Fibroblast of the aortic adventitia (primary cell): ENCODE measurements at regions not wholly inside any gene's neighbourhood (a gene's known extent, or its start where the extent isn't known, plus 50 kb on each side); places are given as distances from the start of the nearest gene placed in this dataset.
"Not testable (repeated sequence)": the region's sequence is repeated elsewhere in the genome, so short reads cannot be mapped to it uniquely, and the experiment has no call there.

Experiments
- DNase-seq: peaks from one replicate; pipeline ENCODE4 v3.0.0-alpha.2; 2010; ENCODE audit warnings: low read depth
- H3K4me3 ChIP-seq: 2 replicates; pipeline ENCODE4 v1.5.1; 2011; ENCODE audit warnings: low read depth, mild to moderate bottlenecking, control low read depth, low read length, moderate library complexity
- TF ChIP-seq, protein P1 (sequence below): IDR thresholded peaks from 2 replicates; pipeline ENCODE4 v1.5.1; 2011; ENCODE audit warnings: mild to moderate bottlenecking, low read length, control low read depth, inconsistent platforms; ENCODE audit not compliant: insufficient read depth

DNA sequence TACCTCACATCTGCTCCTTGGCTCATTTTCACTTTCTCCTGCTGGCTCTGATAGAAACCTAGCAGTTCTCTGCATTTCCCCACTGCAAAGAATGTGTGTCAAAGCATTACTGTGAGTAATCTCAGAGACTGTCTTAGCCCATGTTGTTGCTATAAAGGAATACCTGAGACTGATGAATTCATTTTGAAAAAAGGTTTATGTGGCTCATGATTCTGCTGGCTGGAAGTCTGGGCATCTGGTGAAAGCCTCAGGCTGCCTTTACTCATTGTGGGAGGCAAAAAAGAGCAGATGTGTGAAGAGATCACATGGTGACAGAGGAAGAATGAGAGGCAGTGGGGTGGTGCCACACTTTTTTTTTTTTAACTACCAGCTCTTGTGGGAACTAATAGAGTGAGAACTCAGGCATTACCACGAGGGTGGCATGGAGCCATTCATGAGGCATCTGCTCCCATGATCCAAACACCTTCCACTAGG, 191.6 kb upstream of the CTNND2 start:
- H3K4me3 ChIP-seq, result no peak overlapping the region
- TF ChIP-seq, protein P1, sequence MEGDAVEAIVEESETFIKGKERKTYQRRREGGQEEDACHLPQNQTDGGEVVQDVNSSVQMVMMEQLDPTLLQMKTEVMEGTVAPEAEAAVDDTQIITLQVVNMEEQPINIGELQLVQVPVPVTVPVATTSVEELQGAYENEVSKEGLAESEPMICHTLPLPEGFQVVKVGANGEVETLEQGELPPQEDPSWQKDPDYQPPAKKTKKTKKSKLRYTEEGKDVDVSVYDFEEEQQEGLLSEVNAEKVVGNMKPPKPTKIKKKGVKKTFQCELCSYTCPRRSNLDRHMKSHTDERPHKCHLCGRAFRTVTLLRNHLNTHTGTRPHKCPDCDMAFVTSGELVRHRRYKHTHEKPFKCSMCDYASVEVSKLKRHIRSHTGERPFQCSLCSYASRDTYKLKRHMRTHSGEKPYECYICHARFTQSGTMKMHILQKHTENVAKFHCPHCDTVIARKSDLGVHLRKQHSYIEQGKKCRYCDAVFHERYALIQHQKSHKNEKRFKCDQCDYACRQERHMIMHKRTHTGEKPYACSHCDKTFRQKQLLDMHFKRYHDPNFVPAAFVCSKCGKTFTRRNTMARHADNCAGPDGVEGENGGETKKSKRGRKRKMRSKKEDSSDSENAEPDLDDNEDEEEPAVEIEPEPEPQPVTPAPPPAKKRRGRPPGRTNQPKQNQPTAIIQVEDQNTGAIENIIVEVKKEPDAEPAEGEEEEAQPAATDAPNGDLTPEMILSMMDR, result no peak
- DNase-seq, result no peak

DNA sequence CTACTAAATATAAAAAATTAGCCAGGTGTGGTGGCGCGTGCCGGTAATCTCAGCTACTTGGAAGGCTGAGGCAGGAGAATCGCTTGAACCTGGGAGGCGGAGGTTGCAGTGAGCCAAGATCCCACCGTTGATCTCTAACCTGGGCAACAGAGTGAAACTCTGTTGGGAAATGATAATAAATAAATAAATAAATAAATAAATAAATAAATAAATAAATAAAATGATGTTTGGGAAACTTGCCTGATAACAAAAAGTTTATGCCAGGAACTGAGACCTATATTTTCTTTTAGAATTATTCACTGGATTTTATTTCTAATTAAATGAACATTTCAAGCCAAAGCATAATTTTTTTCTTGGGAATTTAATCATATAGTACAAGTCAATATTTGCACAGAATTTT, 189.3 kb upstream of the CTNND2 start:
- TF ChIP-seq, protein P1, result no peak
- DNase-seq, result no peak
- H3K4me3 ChIP-seq, result no peak overlapping the region

DNA sequence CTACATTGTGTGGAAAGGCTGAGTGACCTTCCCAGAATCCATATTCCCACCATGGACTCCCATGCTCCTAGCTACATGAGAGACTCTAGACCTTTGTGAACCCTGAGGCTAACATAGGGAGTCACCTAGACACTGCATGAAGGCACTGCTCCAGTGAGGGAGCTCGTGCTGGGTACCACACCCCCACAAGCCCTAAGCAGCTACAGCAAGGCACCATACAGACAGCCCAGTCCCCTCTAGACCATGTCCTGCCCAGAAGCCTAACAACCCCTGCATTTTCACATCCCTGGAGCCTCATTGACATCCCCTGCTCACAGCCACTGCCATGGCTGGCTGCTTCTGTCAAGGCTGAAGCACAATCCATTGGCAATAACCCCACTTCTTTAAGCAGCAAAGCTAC, 176.5 kb upstream of the CTNND2 start:
- TF ChIP-seq, protein P1, result no peak
- DNase-seq, result no peak
- H3K4me3 ChIP-seq, result no peak overlapping the region

DNA sequence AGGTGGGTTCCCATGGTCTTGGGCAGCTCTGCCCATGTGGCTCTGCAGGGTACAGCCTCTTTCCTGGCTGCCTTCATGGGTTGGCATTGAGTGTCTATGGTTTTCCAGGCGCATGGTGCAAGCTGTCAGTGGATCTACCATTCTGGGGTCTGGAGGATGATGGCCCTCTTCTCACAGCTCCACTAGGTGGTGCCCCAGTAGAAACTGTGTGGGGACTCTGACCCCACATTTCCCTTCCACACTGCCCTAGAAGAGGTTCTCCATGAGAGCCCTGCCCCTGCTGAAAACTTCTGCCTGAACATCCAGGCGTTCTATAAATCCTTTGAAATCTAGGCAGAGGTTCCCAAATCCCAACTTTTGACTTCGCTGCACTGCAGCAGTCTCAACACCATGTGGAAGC, 174.0 kb upstream of the CTNND2 start:
- not testable (repeated sequence) for DNase-seq

DNA sequence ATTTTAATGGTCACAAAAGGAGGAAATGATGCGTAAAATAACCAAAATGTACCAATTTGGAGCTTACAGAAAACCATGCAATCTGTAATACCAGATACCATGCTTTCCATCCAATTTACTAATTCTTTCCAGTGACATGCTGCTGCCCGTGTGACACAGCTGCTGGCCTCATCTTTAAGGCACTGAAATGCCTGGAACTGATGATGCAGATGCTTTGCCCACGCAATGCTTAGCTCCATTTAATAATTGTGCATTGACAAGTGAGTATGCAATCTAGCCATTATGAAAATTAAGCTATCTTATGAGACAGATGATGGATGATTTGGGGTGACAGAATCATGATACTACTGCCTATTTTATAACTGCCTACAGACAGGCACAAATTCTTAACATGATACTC, 169.2 kb upstream of the CTNND2 start:
- DNase-seq, result no peak
- TF ChIP-seq, protein P1, result no peak
- no peak overlapping the region for H3K4me3 ChIP-seq

More for the DNA sequence above, 174.0 kb upstream of the CTNND2 start:
- not testable (repeated sequence) for H3K4me3 ChIP-seq

DNA sequence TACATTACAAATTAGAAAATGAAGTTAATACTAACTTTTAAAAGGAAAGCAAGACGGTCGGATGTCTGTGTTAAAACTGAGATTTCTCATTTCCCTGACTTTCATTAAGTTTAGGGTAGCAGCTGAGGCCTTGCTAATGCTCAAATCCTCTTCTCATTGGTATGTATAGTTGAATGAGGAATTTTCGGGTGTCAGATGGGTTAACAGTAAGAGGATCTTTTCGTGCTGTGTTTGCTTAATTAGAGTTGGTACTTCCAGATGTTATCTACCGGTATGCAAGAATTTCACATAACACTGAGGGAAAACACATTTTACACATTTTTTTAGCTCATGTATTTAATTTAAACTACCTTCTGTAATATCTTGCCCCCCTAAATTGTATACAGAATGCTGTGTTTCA, 168.2 kb upstream of the CTNND2 start:
- DNase-seq, result no peak
- H3K4me3 ChIP-seq, result no peak overlapping the region
- TF ChIP-seq, protein P1, result no peak

DNA sequence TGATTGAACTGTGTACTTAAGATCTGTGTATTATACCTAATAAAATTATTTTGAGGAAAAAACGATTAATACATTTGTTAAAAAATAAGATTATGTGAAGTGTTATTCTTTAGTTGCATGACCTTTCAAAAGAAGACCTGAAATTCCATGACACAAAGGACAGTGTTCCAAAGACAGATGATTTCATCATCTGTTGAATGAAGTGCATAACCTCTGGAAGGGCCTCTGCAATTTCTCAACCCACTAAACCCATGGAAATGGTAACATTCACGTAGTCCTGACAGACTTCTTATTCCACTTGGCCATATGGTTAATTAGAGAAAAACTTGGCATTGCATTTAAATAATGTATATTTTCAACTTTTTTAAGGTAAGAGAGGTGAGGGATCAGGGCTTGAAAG, 167.2 kb upstream of the CTNND2 start:
- DNase-seq, result no peak
- TF ChIP-seq, protein P1, result no peak
- H3K4me3 ChIP-seq, result no peak overlapping the region
